ENCODE measurements at regions not wholly inside any gene's neighbourhood (a gene's known extent, or its start where the extent isn't known, plus 50 kb on each side); places are given as distances from the start of the nearest gene placed in this dataset.
"Not testable (repeated sequence)": the region's sequence is repeated elsewhere in the genome, so short reads cannot be mapped to it uniquely, and the experiment has no call there.

DNA sequence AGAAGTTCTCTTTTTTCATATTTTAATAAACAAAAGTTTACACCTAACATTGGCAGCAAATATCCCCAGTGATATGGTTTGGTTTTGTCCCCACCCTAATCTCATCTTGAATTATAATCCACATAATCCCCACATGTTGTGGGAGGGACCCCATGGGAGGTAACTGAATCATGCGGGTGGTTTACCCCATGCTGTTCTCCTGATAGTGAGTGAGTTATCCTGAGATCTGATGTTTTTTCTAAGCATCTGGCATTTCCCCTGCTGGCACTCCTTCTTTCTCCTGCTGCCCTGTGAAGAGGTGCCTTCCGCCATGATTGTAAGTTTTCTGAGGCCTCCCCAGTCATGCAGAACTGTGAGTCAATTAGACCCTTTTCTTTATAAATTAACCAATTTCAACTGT lies 214.7 kb downstream of the SLITRK1 start:
- Histone ChIP-seq H3K27ac (no peak overlapping the region), H3K4me1 (no peaks in the 10 kb centered on the region), H3K4me3 (no peak overlapping the region), H3K27me3 (no peaks in the 10 kb centered on the region), H3K36me3 (no peaks in the 10 kb centered on the region), H3K9me3 (no peaks in the 10 kb centered on the region)
- no peak for DNase-seq (ENCODE audit: low spot score)
- TF ChIP-seq, protein P1, sequence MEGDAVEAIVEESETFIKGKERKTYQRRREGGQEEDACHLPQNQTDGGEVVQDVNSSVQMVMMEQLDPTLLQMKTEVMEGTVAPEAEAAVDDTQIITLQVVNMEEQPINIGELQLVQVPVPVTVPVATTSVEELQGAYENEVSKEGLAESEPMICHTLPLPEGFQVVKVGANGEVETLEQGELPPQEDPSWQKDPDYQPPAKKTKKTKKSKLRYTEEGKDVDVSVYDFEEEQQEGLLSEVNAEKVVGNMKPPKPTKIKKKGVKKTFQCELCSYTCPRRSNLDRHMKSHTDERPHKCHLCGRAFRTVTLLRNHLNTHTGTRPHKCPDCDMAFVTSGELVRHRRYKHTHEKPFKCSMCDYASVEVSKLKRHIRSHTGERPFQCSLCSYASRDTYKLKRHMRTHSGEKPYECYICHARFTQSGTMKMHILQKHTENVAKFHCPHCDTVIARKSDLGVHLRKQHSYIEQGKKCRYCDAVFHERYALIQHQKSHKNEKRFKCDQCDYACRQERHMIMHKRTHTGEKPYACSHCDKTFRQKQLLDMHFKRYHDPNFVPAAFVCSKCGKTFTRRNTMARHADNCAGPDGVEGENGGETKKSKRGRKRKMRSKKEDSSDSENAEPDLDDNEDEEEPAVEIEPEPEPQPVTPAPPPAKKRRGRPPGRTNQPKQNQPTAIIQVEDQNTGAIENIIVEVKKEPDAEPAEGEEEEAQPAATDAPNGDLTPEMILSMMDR (IDR thresholded peaks at IDR 0.05): no peak

- no peaks in the 10 kb centered on the region for H3K9me3 ChIP-seq
- TF ChIP-seq, protein P1 (IDR thresholded peaks at IDR 0.05): no peak
- no peaks in the 10 kb centered on the region for H3K36me3 ChIP-seq
- H3K27ac ChIP-seq: no peak overlapping the region
- no peaks in the 10 kb centered on the region for H3K27me3 ChIP-seq
- DNase-seq (ENCODE audit: low spot score): no peak
- no peak overlapping the region for H3K4me3 ChIP-seq
- no peaks in the 10 kb centered on the region for H3K4me1 ChIP-seq
Observed at GRCh38 chr13:83666141-83666540, 216.1 kb downstream of the SLITRK1 start.

- TF ChIP-seq, protein P1 (IDR thresholded peaks at IDR 0.05): no peak
- DNase-seq (ENCODE audit: low spot score): no peak
- Histone ChIP-seq H3K36me3 (no peaks in the 10 kb centered on the region), H3K4me1 (no peaks in the 10 kb centered on the region), H3K9me3 (no peaks in the 10 kb centered on the region), H3K27ac (no peak overlapping the region), H3K4me3 (no peak overlapping the region), H3K27me3 (no peaks in the 10 kb centered on the region)
Observed at GRCh38 chr13:83657281-83657680, 225.0 kb downstream of the SLITRK1 start.

GRCh38 chr13:83642617-83643016 lies 239.7 kb downstream of the SLITRK1 start:
- H3K27ac ChIP-seq; H3K27me3 ChIP-seq; H3K9me3 ChIP-seq; H3K4me3 ChIP-seq; DNase-seq (ENCODE audit: low spot score); H3K36me3 ChIP-seq; H3K4me1 ChIP-seq: not testable (repeated sequence)

DNA sequence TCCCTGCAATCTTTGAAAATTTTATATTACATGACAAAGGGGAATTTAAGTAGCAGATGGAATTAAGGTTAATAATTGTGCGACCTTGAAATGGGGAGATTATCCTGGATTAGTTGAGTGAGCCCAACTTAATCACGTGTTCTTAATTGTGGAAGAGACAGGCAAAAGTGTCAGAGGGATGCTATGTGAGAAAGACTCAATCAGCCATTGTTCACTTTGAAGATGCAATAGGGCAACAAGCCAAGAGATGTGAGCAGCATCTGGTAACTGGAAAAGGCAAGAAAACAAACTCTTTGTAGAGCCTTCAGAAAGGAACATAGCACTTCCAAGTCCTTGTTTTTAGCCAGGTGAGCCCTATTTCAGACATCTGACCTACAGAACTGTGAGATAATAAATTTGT lies 247.7 kb downstream of the SLITRK1 start:
- no peaks in the 10 kb centered on the region for H3K9me3 ChIP-seq
- no peaks in the 10 kb centered on the region for H3K4me1 ChIP-seq
- no peaks in the 10 kb centered on the region for H3K27me3 ChIP-seq
- H3K27ac ChIP-seq: no peak overlapping the region
- no peak for DNase-seq (ENCODE audit: low spot score)
- TF ChIP-seq, protein P1 (IDR thresholded peaks at IDR 0.05): no peak
- H3K36me3 ChIP-seq: no peaks in the 10 kb centered on the region
- H3K4me3 ChIP-seq: no peak overlapping the region

DNA sequence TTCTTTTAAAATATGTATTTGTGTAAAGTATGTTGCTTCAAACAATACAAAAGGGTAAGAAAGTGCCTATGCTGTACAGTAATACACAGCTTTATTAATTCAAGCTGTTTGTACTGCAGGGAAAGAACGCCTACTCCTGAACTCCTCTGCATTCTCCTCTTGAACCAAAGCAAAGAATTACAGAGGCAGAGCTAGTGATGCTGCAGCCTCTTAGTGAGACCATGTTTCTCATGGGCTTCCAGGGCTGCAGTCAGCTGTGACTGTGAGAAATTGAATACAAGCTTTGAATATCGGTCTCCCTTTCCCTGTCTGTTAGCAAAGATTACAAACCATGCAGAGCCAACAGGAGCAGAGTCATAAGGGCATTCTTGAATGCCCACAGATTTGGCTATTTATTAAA lies 248.5 kb downstream of the SLITRK1 start:
- Histone ChIP-seq H3K9me3 (no peaks in the 10 kb centered on the region), H3K4me3 (no peak overlapping the region), H3K4me1 (no peaks in the 10 kb centered on the region), H3K36me3 (no peaks in the 10 kb centered on the region), H3K27ac (no peak overlapping the region), H3K27me3 (no peaks in the 10 kb centered on the region)
- DNase-seq (ENCODE audit: low spot score): no peak
- TF ChIP-seq, protein P1 (IDR thresholded peaks at IDR 0.05): no peak
